ENCODE measurements at regions not wholly inside any gene's neighbourhood (a gene's known extent, or its start where the extent isn't known, plus 50 kb on each side); places are given as distances from the start of the nearest gene placed in this dataset.

- H3K4me3 ChIP-seq (ENCODE audit: low read depth in 1 of 3, low read length in 3 of 3): no peak overlapping the region
- H3K27ac ChIP-seq (ENCODE audit: low read depth in 1 of 2, low read length in 2 of 2): no peak overlapping the region
- no peak for TF ChIP-seq FOXA1 (IDR thresholded peaks at IDR 0.05)
- no peak for TF ChIP-seq TAF1 (conservative IDR thresholded peaks at IDR 0.05)
- H3K9ac ChIP-seq (ENCODE audit: low read depth in 1 of 2, low read length in 2 of 2): no peak overlapping the region
- DNase-seq (ENCODE audit: low spot score): no peak
- H3K4me1 ChIP-seq (ENCODE audit: control insufficient read depth in 4 of 4, insufficient read depth in 4 of 4, low read length in 3 of 4): no peaks in the 10 kb centered on the region
- H3K27me3 ChIP-seq (ENCODE audit: control insufficient read depth in 4 of 4, insufficient read depth in 4 of 4, low read length in 3 of 4): peaks cover 0 to 3% (median 0%) of the 10 kb centered on the region in 4 donors
- 74% methylated on average over 2 of the region's 2 CpGs for WGBS
- H3K36me3 ChIP-seq (ENCODE audit: control insufficient read depth in 4 of 4, insufficient read depth in 3 of 4, low read depth in 1 of 4, low read length in 3 of 4): no peaks in the 10 kb centered on the region
- H3K9me3 ChIP-seq (ENCODE audit: control insufficient read depth in 4 of 4, low read length in 3 of 4): no peaks in the 10 kb centered on the region
Measured at GRCh38 chr18:67041334-67041733, 437.4 kb upstream of the CDH19 start.

DNA sequence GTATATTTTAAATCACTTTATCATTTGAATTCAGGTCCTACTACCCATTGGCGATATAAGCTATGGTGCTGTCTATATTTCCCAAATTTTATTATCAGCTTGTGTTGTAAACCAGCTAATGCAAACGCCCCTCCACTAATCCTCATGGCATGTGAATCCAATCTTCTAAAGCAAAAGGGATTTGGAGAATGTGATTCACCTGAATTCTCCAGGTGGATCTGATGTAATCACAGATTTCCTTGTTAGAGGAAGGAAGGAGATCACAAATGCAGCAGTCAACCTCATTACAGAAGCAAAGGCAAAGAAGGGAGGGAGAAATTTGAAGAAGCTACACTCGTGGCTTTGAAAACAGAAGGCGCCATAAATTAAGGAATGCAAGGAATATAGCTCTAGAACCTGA lies 431.1 kb upstream of the CDH19 start:
- 62% methylated on average over 4 of the region's 4 CpGs for WGBS
- H3K9ac ChIP-seq (ENCODE audit: low read depth in 1 of 2, low read length in 2 of 2): no peak overlapping the region

More for the DNA sequence above, 431.1 kb upstream of the CDH19 start:
- DNase-seq (ENCODE audit: low spot score): no peak
- Histone ChIP-seq H3K4me1 (ENCODE audit: control insufficient read depth in 4 of 4, insufficient read depth in 4 of 4, low read length in 3 of 4) (no peaks in the 10 kb centered on the region), H3K36me3 (ENCODE audit: control insufficient read depth in 4 of 4, insufficient read depth in 3 of 4, low read depth in 1 of 4, low read length in 3 of 4) (no peaks in the 10 kb centered on the region), H3K27me3 (ENCODE audit: control insufficient read depth in 4 of 4, insufficient read depth in 4 of 4, low read length in 3 of 4) (peaks cover 0 to 3% (median 1%) of the 10 kb centered on the region in 4 donors), H3K9me3 (ENCODE audit: control insufficient read depth in 4 of 4, low read length in 3 of 4) (no peaks in the 10 kb centered on the region), H3K27ac (ENCODE audit: low read depth in 1 of 2, low read length in 2 of 2) (no peak overlapping the region), H3K4me3 (ENCODE audit: low read depth in 1 of 3, low read length in 3 of 3) (no peak overlapping the region)
- no peak for TF ChIP-seq HNF4G (IDR thresholded peaks at IDR 0.05)
- TF ChIP-seq JUND (IDR thresholded peaks at IDR 0.05): no peak
- TF ChIP-seq, protein P1, sequence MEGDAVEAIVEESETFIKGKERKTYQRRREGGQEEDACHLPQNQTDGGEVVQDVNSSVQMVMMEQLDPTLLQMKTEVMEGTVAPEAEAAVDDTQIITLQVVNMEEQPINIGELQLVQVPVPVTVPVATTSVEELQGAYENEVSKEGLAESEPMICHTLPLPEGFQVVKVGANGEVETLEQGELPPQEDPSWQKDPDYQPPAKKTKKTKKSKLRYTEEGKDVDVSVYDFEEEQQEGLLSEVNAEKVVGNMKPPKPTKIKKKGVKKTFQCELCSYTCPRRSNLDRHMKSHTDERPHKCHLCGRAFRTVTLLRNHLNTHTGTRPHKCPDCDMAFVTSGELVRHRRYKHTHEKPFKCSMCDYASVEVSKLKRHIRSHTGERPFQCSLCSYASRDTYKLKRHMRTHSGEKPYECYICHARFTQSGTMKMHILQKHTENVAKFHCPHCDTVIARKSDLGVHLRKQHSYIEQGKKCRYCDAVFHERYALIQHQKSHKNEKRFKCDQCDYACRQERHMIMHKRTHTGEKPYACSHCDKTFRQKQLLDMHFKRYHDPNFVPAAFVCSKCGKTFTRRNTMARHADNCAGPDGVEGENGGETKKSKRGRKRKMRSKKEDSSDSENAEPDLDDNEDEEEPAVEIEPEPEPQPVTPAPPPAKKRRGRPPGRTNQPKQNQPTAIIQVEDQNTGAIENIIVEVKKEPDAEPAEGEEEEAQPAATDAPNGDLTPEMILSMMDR (IDR thresholded peaks at IDR 0.05; ENCODE audit: low read depth, low read length, missing input control): no peak
- TF ChIP-seq EGR1 (IDR thresholded peaks at IDR 0.05; ENCODE audit: low read depth in 2 of 2): no peak
- no peak for TF ChIP-seq MAX (IDR thresholded peaks at IDR 0.05)
- TF ChIP-seq FOXA1 (IDR thresholded peaks at IDR 0.05): no peak
- TF ChIP-seq RAD21 (IDR thresholded peaks at IDR 0.05): no peak
- no peak for TF ChIP-seq HNF4A (conservative IDR thresholded peaks at IDR 0.05)
- TF ChIP-seq ZBTB33 (IDR thresholded peaks at IDR 0.05): no peak
- TF ChIP-seq NR2F2 (IDR thresholded peaks at IDR 0.05): no peak
- no peak for TF ChIP-seq GABPA (IDR thresholded peaks at IDR 0.05 in 1 of 2, conservative IDR thresholded peaks at IDR 0.05 in 1 of 2)
- TF ChIP-seq, protein P2, sequence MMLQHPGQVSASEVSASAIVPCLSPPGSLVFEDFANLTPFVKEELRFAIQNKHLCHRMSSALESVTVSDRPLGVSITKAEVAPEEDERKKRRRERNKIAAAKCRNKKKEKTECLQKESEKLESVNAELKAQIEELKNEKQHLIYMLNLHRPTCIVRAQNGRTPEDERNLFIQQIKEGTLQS (IDR thresholded peaks at IDR 0.05): no peak
- TF ChIP-seq FOXA2 (IDR thresholded peaks at IDR 0.05): no peak
- no peak for TF ChIP-seq REST (IDR thresholded peaks at IDR 0.05)
- no peak for TF ChIP-seq SP1 (IDR thresholded peaks at IDR 0.05)
- TF ChIP-seq RXRA (IDR thresholded peaks at IDR 0.05): no peak

Data from liver (tissue), 8 donors.